Neutrophil (primary cell): ENCODE measurements at regions not wholly inside any gene's neighbourhood (a gene's known extent, or its start where the extent isn't known, plus 50 kb on each side); places are given as distances from the start of the nearest gene placed in this dataset.

ENCODE experiments used
- H3K27ac ChIP-seq: fragments of 200-600 bp; sonication (generic); 2 replicates; pipeline ENCODE4 v1.5.1; 2016; ENCODE audit warnings: mild to moderate bottlenecking, moderate library complexity
- H3K27me3 ChIP-seq: fragments of 200-600 bp; sonication (generic); 2 replicates; pipeline ENCODE4 v1.6.0; 2016; ENCODE audit warnings: mild to moderate bottlenecking
- H3K36me3 ChIP-seq: fragments of 200-600 bp; sonication (generic); 2 replicates; pipeline ENCODE4 v1.5.1; 2017
- H3K4me1 ChIP-seq, 2 experiments: fragments of 200-600 bp in 1 of 2; sonication (generic) in 1 of 2; 1 replicate in 1 of 2; 2 replicates in 1 of 2; pipeline versions ENCODE4 v1.5.1 to v1.6.1; 2013 to 2016; ENCODE audit warnings: low read depth in 1 of 2, low read length in 1 of 2, mild to moderate bottlenecking in 1 of 2, moderate library complexity in 1 of 2; ENCODE audit not compliant: control insufficient read depth in 1 of 2, insufficient read depth in 1 of 2
- H3K4me3 ChIP-seq, 2 experiments: fragments of 200-600 bp in 1 of 2; sonication (generic) in 1 of 2; 1 replicate in 1 of 2; 2 replicates in 1 of 2; pipeline ENCODE4 v1.5.1; 2013 to 2016; ENCODE audit warnings: low read depth in 1 of 2, low read length in 1 of 2, mild to moderate bottlenecking in 1 of 2, moderate library complexity in 1 of 2
- H3K9me3 ChIP-seq: fragments of 200-600 bp; sonication (generic); 2 replicates; pipeline ENCODE4 v1.5.1; 2016
- TF ChIP-seq, protein P1 (sequence below): fragments of 200-600 bp; sonication (generic); IDR thresholded peaks from 2 replicates; pipeline ENCODE4 v1.5.1; 2016; ENCODE audit warnings: antibody characterized with exemption

DNA sequence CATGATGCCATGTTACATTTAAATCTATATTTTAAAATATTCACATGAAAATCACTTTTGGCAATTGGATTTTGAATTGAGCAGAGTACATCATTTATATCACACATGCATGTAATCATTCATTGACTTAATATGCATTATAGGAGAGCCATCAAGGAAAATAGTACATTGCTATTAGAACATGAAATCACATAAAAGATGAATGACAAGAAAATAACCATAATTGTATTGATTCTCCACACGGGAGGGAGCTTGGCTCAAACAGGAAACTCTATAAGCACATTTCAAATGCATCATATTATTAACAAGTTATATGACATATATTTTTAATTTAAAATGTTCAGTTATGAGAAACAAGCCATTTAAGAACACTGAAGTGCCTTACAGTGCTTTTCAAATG is 208.6 kb upstream of the PRR20A start:
- TF ChIP-seq, protein P1, sequence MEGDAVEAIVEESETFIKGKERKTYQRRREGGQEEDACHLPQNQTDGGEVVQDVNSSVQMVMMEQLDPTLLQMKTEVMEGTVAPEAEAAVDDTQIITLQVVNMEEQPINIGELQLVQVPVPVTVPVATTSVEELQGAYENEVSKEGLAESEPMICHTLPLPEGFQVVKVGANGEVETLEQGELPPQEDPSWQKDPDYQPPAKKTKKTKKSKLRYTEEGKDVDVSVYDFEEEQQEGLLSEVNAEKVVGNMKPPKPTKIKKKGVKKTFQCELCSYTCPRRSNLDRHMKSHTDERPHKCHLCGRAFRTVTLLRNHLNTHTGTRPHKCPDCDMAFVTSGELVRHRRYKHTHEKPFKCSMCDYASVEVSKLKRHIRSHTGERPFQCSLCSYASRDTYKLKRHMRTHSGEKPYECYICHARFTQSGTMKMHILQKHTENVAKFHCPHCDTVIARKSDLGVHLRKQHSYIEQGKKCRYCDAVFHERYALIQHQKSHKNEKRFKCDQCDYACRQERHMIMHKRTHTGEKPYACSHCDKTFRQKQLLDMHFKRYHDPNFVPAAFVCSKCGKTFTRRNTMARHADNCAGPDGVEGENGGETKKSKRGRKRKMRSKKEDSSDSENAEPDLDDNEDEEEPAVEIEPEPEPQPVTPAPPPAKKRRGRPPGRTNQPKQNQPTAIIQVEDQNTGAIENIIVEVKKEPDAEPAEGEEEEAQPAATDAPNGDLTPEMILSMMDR, result no peak
- no peaks in the 10 kb centered on the region for H3K4me1 ChIP-seq
- no peak overlapping the region for H3K4me3 ChIP-seq
- H3K27me3 ChIP-seq, result no peaks in the 10 kb centered on the region
- no peaks in the 10 kb centered on the region for H3K36me3 ChIP-seq
- no peak overlapping the region for H3K27ac ChIP-seq
- H3K9me3 ChIP-seq, result no peaks in the 10 kb centered on the region

DNA sequence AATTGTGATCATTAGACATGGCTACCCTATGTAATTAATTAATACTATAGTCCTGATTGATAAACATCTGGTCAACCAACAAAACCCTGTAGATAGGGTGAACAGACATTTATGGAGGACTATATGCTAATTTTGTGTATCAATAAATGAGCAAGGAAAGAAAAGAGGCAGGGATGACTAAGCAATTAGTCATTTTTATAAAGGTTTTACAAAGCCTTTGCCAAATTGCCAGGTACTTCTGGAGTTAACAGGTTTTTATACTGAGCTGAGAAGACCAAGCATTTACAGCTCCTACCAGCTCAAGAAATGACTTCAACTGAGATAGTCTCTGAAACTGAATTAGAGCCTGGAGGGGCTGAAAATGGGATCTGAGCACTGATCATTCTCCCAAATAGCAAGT is 186.8 kb upstream of the PRR20A start:
- H3K27ac ChIP-seq, result no peak overlapping the region
- H3K9me3 ChIP-seq, result no peaks in the 10 kb centered on the region
- H3K36me3 ChIP-seq, result no peaks in the 10 kb centered on the region
- H3K27me3 ChIP-seq, result no peaks in the 10 kb centered on the region
- H3K4me3 ChIP-seq, result no peak overlapping the region
- no peaks in the 10 kb centered on the region for H3K4me1 ChIP-seq
- TF ChIP-seq, protein P1, result no peak

DNA sequence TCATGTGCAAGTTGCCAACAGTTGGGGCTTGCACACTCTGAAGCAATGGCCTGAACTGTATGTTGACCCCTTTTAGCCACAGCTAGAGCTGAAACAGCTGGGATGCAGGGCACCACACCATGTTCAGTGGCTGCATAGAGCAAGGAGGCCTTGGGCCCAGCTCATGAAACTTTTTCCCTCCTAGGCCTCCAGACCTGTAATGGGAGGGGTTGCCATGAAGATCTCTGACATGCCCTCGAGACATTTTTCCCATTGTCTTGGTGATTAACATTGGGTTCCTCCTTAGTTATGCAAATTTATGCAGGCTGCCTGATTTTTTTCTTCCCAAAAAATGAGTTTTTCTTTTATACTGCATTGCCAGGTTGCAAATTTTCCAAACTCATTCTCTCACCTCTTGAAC is 165.1 kb upstream of the PRR20A start:
- H3K27ac ChIP-seq, result no peak overlapping the region
- no peaks in the 10 kb centered on the region for H3K27me3 ChIP-seq
- no peaks in the 10 kb centered on the region for H3K9me3 ChIP-seq
- no peaks in the 10 kb centered on the region for H3K36me3 ChIP-seq
- H3K4me3 ChIP-seq, result no peak overlapping the region
- no peaks in the 10 kb centered on the region for H3K4me1 ChIP-seq
- TF ChIP-seq, protein P1, result no peak

DNA sequence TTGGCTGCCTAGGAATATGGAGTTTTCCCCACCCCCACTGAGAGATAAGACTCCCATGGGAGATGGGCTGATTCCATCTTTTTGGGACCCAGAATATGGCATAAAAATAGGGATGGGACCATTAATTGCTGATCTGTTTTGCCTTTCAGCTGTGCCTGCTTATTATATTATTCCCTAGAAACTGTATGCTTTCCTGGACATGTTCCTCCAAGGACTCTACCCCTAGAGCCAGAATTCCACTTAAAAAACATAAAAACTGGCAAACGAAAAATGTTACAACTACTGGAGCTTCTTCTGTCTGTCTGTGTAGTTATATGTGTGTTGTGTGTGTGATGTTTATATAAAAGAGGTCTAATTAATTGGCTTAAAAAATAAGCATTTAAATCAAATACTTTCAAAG is 159.9 kb upstream of the PRR20A start:
- Histone ChIP-seq H3K9me3 (no peaks in the 10 kb centered on the region), H3K4me3 (no peak overlapping the region), H3K27me3 (no peaks in the 10 kb centered on the region), H3K27ac (no peak overlapping the region), H3K4me1 (no peaks in the 10 kb centered on the region), H3K36me3 (no peaks in the 10 kb centered on the region)
- TF ChIP-seq, protein P1, result no peak

DNA sequence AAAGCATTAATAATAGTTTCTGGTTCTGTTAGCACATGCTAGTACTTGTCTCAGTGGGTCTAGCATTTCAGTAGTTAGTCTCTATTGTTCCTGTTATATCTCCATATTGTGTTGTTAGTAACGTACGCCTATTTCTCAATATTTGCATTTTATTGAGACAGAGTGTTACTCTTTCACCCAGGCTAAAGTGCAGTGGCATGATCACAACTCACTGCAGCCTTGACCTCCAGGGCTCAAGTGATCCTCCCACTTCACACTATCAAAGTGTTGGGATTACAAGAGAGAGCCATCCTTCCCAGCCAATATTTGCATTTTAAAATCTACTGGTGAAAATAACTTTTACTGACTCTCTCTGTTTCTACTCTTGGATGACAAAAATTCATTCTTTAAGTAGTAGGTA is 154.6 kb upstream of the PRR20A start:
- no peaks in the 10 kb centered on the region for H3K9me3 ChIP-seq
- H3K4me1 ChIP-seq, result no peaks in the 10 kb centered on the region
- no peaks in the 10 kb centered on the region for H3K36me3 ChIP-seq
- no peaks in the 10 kb centered on the region for H3K27me3 ChIP-seq
- H3K4me3 ChIP-seq, result no peak overlapping the region
- TF ChIP-seq, protein P1, result no peak
- H3K27ac ChIP-seq, result no peak overlapping the region

DNA sequence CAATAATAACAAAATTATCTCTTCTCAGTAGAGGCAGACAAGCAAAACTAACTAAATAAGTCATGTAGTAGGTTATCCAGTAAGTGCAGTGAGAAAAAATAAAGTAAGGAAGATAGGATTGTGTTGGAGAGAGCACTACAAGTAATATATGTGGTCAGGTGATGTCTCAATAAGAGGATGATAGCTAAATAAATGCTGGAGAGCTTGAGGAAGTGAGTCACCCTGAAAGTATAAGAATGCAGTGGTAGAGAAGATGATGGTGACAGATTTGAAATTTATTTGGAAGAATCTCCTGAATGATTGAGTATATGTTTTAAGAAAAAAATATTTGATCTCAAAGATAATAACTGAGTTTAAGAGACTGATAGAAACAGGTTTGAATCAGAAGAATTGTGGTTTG is 152.2 kb upstream of the PRR20A start:
- no peaks in the 10 kb centered on the region for H3K4me1 ChIP-seq
- H3K27me3 ChIP-seq, result no peaks in the 10 kb centered on the region
- TF ChIP-seq, protein P1, result no peak
- no peaks in the 10 kb centered on the region for H3K36me3 ChIP-seq
- H3K4me3 ChIP-seq, result no peak overlapping the region
- H3K27ac ChIP-seq, result no peak overlapping the region
- no peaks in the 10 kb centered on the region for H3K9me3 ChIP-seq
